GM18517 (cell line): ENCODE measurements at regions not wholly inside any gene's neighbourhood (a gene's known extent, or its start where the extent isn't known, plus 50 kb on each side); places are given as distances from the start of the nearest gene placed in this dataset.
"Not testable (repeated sequence)": the region's sequence is repeated elsewhere in the genome, so short reads cannot be mapped to it uniquely, and the experiment has no call there.

Experiments
- ATAC-seq: cut with Tn5 transposase; IDR thresholded peaks from one replicate; pipeline ENCODE4 v1.9.1; 2021; ENCODE audit warnings: mild to moderate bottlenecking, moderate library complexity; ENCODE audit not compliant: unreplicated experiment

GRCh38 chr4:27711041-27711440 is 850.4 kb downstream of the STIM2 start:
- no peak for ATAC-seq

- ATAC-seq = no peak
These were observed 853.4 kb downstream of the STIM2 start for GRCh38 chr4:27714073-27714472.

GRCh38 chr4:27716693-27717430 is 856.2 kb downstream of the STIM2 start:
- no peak for ATAC-seq

GRCh38 chr4:27717431-27717755 is 856.8 kb downstream of the STIM2 start:
- ATAC-seq = no peak

GRCh38 chr4:27720010-27720766 is 859.5 kb downstream of the STIM2 start:
- ATAC-seq = no peak

GRCh38 chr4:27721193-27721592 is 860.6 kb downstream of the STIM2 start:
- ATAC-seq = no peak

GRCh38 chr4:27728892-27729291 is 868.3 kb downstream of the STIM2 start:
- no peak for ATAC-seq

- ATAC-seq = no peak
These were observed 882.2 kb downstream of the STIM2 start for GRCh38 chr4:27742816-27743215.

GRCh38 chr4:27759611-27760575 is 899.3 kb downstream of the STIM2 start:
- ATAC-seq = no peak

- no peak for ATAC-seq
These were observed 903.3 kb downstream of the STIM2 start for GRCh38 chr4:27763830-27764525.

GRCh38 chr4:27764526-27764837 is 903.8 kb downstream of the STIM2 start:
- ATAC-seq = no peak

- no peak for ATAC-seq
These were observed 910.3 kb downstream of the STIM2 start for GRCh38 chr4:27770895-27771294.

- ATAC-seq = no peak
These were observed 914.5 kb downstream of the STIM2 start for GRCh38 chr4:27775156-27775555.

GRCh38 chr4:27779827-27780226 is 919.2 kb downstream of the STIM2 start:
- no peak for ATAC-seq

- ATAC-seq = no peak
These were observed 926.6 kb downstream of the STIM2 start for GRCh38 chr4:27787195-27787594.

GRCh38 chr4:27789773-27790172 is 929.1 kb downstream of the STIM2 start:
- ATAC-seq = no peak

GRCh38 chr4:27790911-27791310 is 930.3 kb downstream of the STIM2 start:
- no peak for ATAC-seq

- ATAC-seq = no peak
These were observed 931.0 kb downstream of the STIM2 start for GRCh38 chr4:27791640-27792039.

- ATAC-seq = no peak
These were observed 946.6 kb downstream of the STIM2 start for GRCh38 chr4:27807207-27807606.

GRCh38 chr4:27811948-27812347 is 951.3 kb downstream of the STIM2 start:
- no peak for ATAC-seq

GRCh38 chr4:27813226-27813625 is 952.6 kb downstream of the STIM2 start:
- ATAC-seq = not testable (repeated sequence)
